ENCODE measurements at regions not wholly inside any gene's neighbourhood (a gene's known extent, or its start where the extent isn't known, plus 50 kb on each side); places are given as distances from the start of the nearest gene placed in this dataset.

GRCh38 chr9:82716821-82717220, 346.1 kb downstream of the RASEF start:
- no peak overlapping the region for H3K4me3 ChIP-seq
- no peaks in the 10 kb centered on the region for H3K36me3 ChIP-seq
- 68% methylated on average over 2 of the region's 2 CpGs for WGBS
- H3K27me3 ChIP-seq: no peaks in the 10 kb centered on the region
- no peaks in the 10 kb centered on the region for H3K4me1 ChIP-seq
- TF ChIP-seq, protein P1, sequence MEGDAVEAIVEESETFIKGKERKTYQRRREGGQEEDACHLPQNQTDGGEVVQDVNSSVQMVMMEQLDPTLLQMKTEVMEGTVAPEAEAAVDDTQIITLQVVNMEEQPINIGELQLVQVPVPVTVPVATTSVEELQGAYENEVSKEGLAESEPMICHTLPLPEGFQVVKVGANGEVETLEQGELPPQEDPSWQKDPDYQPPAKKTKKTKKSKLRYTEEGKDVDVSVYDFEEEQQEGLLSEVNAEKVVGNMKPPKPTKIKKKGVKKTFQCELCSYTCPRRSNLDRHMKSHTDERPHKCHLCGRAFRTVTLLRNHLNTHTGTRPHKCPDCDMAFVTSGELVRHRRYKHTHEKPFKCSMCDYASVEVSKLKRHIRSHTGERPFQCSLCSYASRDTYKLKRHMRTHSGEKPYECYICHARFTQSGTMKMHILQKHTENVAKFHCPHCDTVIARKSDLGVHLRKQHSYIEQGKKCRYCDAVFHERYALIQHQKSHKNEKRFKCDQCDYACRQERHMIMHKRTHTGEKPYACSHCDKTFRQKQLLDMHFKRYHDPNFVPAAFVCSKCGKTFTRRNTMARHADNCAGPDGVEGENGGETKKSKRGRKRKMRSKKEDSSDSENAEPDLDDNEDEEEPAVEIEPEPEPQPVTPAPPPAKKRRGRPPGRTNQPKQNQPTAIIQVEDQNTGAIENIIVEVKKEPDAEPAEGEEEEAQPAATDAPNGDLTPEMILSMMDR (IDR thresholded peaks at IDR 0.05): no peak
- no peak for TF ChIP-seq POLR2AphosphoS5 (IDR thresholded peaks at IDR 0.05)
- no peak for TF ChIP-seq EP300 (IDR thresholded peaks at IDR 0.05)
- TF ChIP-seq POLR2A (IDR thresholded peaks at IDR 0.05): no peak
- H3K27ac ChIP-seq: no peak overlapping the region
- no peaks in the 10 kb centered on the region for H3K9me3 ChIP-seq
- DNase-seq (ENCODE audit: low spot score in 2 of 2): no peak

- WGBS: 73% methylated on average over 1 of the region's 1 CpG
- Histone ChIP-seq H3K27me3 (no peaks in the 10 kb centered on the region), H3K27ac (no peak overlapping the region), H3K4me1 (no peaks in the 10 kb centered on the region), H3K36me3 (no peaks in the 10 kb centered on the region), H3K4me3 (no peak overlapping the region), H3K9me3 (no peaks in the 10 kb centered on the region)
- no peak for DNase-seq (ENCODE audit: low spot score in 2 of 2)
- TF ChIP-seq, protein P1 (IDR thresholded peaks at IDR 0.05): no peak
- TF ChIP-seq POLR2AphosphoS5 (IDR thresholded peaks at IDR 0.05) (no peak), POLR2A (IDR thresholded peaks at IDR 0.05) (no peak), EP300 (IDR thresholded peaks at IDR 0.05) (no peak)
Measured at GRCh38 chr9:82720515-82720914, 342.4 kb downstream of the RASEF start.

GRCh38 chr9:82721593-82721992, 341.3 kb downstream of the RASEF start:
- no peaks in the 10 kb centered on the region for H3K4me1 ChIP-seq
- DNase-seq (ENCODE audit: low spot score in 2 of 2): no peak
- H3K27ac ChIP-seq: no peak overlapping the region
- TF ChIP-seq EP300 (IDR thresholded peaks at IDR 0.05) (no peak), POLR2AphosphoS5 (IDR thresholded peaks at IDR 0.05) (no peak), POLR2A (IDR thresholded peaks at IDR 0.05) (no peak)
- TF ChIP-seq, protein P1 (IDR thresholded peaks at IDR 0.05): no peak
- no peaks in the 10 kb centered on the region for H3K36me3 ChIP-seq
- no peak overlapping the region for H3K4me3 ChIP-seq
- 14% methylated on average over 1 of the region's 1 CpG for WGBS
- no peaks in the 10 kb centered on the region for H3K27me3 ChIP-seq
- H3K9me3 ChIP-seq: no peaks in the 10 kb centered on the region

DNA sequence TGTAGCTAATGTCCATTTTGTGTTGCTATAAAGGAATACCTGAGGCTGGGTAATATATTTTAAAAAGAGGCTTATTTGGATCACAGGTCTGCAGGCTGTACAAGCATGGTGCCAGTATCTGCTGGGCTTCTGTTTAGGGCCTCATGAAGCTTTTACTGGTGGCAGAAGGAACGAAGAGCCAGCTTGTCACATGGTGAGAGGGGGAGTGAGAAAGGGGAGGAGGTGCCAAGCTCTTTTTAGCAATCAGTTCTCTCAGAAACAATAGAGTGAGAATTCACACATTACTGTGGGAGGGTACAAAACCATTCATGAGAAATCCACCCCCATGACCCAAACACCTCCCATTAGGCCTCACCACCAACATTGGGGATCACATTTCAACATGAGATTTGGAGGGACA, 340.9 kb downstream of the RASEF start:
- Histone ChIP-seq H3K36me3 (no peaks in the 10 kb centered on the region), H3K27ac (no peak overlapping the region), H3K4me3 (no peak overlapping the region), H3K27me3 (no peaks in the 10 kb centered on the region), H3K4me1 (no peaks in the 10 kb centered on the region), H3K9me3 (no peaks in the 10 kb centered on the region)
- WGBS: 61% methylated on average over 1 of the region's 1 CpG
- TF ChIP-seq, protein P1 (IDR thresholded peaks at IDR 0.05): no peak
- TF ChIP-seq EP300 (IDR thresholded peaks at IDR 0.05): no peak
- no peak for TF ChIP-seq POLR2A (IDR thresholded peaks at IDR 0.05)
- no peak for TF ChIP-seq POLR2AphosphoS5 (IDR thresholded peaks at IDR 0.05)
- no peak for DNase-seq (ENCODE audit: low spot score in 2 of 2)

- 76% methylated on average over 2 of the region's 2 CpGs for WGBS
- no peaks in the 10 kb centered on the region for H3K36me3 ChIP-seq
- no peaks in the 10 kb centered on the region for H3K27me3 ChIP-seq
- no peak for DNase-seq (ENCODE audit: low spot score in 2 of 2)
- no peaks in the 10 kb centered on the region for H3K9me3 ChIP-seq
- H3K4me1 ChIP-seq: no peaks in the 10 kb centered on the region
- H3K4me3 ChIP-seq: no peak overlapping the region
- no peak overlapping the region for H3K27ac ChIP-seq
- TF ChIP-seq POLR2A (IDR thresholded peaks at IDR 0.05) (no peak), POLR2AphosphoS5 (IDR thresholded peaks at IDR 0.05) (no peak), EP300 (IDR thresholded peaks at IDR 0.05) (no peak)
- TF ChIP-seq, protein P1 (IDR thresholded peaks at IDR 0.05): no peak
Measured at GRCh38 chr9:82722561-82722960, 340.4 kb downstream of the RASEF start.

Measured in suprapubic skin (tissue), 4 donors.